Naive B cell (primary cell): ENCODE measurements at regions not wholly inside any gene's neighbourhood (a gene's known extent, or its start where the extent isn't known, plus 50 kb on each side); places are given as distances from the start of the nearest gene placed in this dataset.

Experiments
- ATAC-seq, 2 donors: fragments of 150-1000 bp; cut with Tn5 transposase; 2 replicates each; pipeline ENCODE4 v1.10.0; 2021; ENCODE audit warnings: low read depth in 2 of 2, mild to moderate bottlenecking in 2 of 2, moderate library complexity in 2 of 2
- DNase-seq: peaks from one replicate; pipeline ENCODE4 v3.0.0; 2022
- H3K27ac Mint-ChIP-seq, 6 donors: one replicate each; pipeline ENCODE4 v1.8.0; 2020 to 2022; ENCODE audit warnings: mild to moderate bottlenecking in 6 of 6, mixed read lengths in 6 of 6, moderate library complexity in 5 of 6, inconsistent platforms in 2 of 6
- H3K27me3 Mint-ChIP-seq, 3 donors: one replicate each; pipeline ENCODE4 v1.8.0; 2021 to 2022; ENCODE audit warnings: mixed read lengths in 3 of 3, mild to moderate bottlenecking in 1 of 3
- H3K36me3 Mint-ChIP-seq, 2 donors: one replicate each; pipeline ENCODE4 v1.8.0; 2020 to 2022; ENCODE audit warnings: mixed read lengths in 2 of 2, inconsistent platforms in 1 of 2, mild to moderate bottlenecking in 1 of 2
- H3K4me1 Mint-ChIP-seq, 3 donors: one replicate each; pipeline ENCODE4 v1.8.0; 2020 to 2022; ENCODE audit warnings: mixed read lengths in 3 of 3, inconsistent platforms in 1 of 3, mild to moderate bottlenecking in 1 of 3, moderate library complexity in 1 of 3
- H3K4me3 Mint-ChIP-seq, 8 donors: one replicate each; pipeline ENCODE4 v1.8.0; 2020 to 2022; ENCODE audit warnings: mild to moderate bottlenecking in 8 of 8, mixed read lengths in 8 of 8, moderate library complexity in 8 of 8, inconsistent platforms in 2 of 8
- H3K9me3 Mint-ChIP-seq, 7 donors: one replicate each; pipeline ENCODE4 v1.8.0; 2020 to 2022; ENCODE audit warnings: mixed read lengths in 7 of 7, mild to moderate bottlenecking in 5 of 7, inconsistent platforms in 2 of 7, moderate library complexity in 1 of 7

DNA sequence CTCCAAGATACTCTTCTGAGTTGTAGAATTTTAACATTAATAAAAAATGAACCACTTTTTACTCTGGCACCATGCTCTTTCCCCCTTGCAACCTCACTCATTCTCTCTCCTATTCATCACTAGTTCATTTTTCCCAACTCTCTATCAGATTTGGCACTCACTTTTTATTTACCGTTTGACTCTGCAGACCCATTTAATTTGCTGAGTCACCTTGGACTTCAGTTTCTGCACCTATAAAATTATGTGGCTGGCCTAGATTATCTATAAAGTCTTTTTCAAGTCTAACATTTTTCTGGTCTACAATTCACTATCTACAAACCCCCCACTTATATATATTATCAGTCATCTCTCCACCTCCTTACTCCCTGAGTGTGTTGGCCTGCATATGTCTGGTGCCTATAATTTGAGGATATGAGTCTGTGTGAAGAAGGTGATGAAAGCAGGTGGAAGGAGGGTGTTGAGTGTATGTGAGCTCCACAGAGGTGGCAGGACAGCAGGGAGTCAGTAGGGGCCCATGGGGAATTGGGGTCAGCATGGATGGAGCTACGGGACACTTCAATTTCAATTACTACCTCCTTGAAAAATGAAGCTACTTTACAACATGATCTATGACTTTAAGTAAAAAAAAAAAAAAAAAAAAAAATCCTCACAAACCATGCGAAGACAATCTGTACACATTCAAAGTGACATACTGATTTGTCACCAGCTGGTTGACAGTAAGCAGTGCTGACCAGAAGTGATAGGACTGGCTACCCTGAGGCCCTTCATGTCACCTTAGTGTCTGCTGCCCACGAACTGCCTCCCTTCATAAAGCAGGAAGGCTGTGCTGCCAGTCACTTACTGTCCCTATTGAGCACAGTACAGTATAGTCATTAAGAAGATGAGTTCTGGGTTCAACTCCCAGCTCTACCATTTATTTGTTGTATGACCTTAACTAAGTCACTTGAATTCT, 334.2 kb upstream of the IL12A start:
- no peaks in the 10 kb centered on the region for H3K36me3 Mint-ChIP-seq
- no peaks in the 10 kb centered on the region for H3K4me1 Mint-ChIP-seq
- DNase-seq (no peak), ATAC-seq (no peak)
- H3K9me3 Mint-ChIP-seq, result peaks cover 0 to 9% (median 2%) of the 10 kb centered on the region in 7 donors
- H3K27ac Mint-ChIP-seq, result no peak overlapping the region
- no peaks in the 10 kb centered on the region for H3K27me3 Mint-ChIP-seq
- no peak overlapping the region for H3K4me3 Mint-ChIP-seq

DNA sequence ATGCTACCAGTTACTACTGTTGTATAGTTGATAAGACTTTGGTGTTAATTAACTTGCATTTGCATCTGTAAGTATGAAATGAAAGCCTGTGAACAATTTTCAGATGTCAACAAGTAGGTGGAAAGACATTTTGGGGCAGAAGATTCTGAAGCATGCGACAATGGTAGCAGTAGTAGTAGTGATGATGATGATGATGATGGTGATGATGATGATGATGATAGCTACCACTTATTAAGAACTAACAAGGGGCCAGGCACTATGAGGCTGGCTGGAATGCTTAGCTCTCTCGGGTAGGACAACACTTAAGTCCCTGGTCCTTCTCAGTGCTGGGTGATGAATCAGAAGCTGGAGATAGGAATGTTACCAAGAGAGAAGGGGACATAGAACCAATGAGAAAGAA, 333.4 kb upstream of the IL12A start:
- no peak for ATAC-seq

DNA sequence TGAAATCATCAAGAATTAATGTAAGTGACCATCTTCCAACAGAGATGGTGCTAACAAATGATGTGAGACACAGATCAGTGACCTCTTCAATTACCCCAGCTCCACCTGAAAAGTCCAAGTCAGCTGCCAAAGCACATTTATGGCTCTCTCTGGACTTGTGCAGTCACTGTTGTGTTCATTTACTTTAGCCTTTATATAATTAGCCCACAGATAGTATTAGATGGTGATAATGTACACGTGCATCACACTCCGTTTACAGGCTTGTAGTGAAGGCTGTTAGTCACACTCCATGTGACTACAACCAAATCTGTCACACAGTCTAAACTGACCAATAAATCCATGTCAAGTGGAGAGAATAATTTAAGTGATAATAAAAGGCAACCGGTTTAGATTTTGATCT, 331.5 kb upstream of the IL12A start:
- no peak for ATAC-seq
- H3K9me3 Mint-ChIP-seq, result peaks cover 0 to 17% (median 5%) of the 10 kb centered on the region in 7 donors
- no peak overlapping the region for H3K4me3 Mint-ChIP-seq

More for the DNA sequence above, 333.4 kb upstream of the IL12A start:
- Mint-ChIP-seq H3K4me1 (no peaks in the 10 kb centered on the region), H3K4me3 (no peak overlapping the region), H3K27ac (no peak overlapping the region), H3K27me3 (no peaks in the 10 kb centered on the region), H3K9me3 (peaks cover 0 to 9% (median 2%) of the 10 kb centered on the region in 7 donors), H3K36me3 (no peaks in the 10 kb centered on the region)
- DNase-seq, result no peak

GRCh38 chr3:159657629-159658028, 331.0 kb upstream of the IL12A start:
- Mint-ChIP-seq H3K9me3 (peaks cover 0 to 19% (median 6%) of the 10 kb centered on the region in 7 donors), H3K4me3 (no peak overlapping the region), H3K36me3 (no peaks in the 10 kb centered on the region), H3K4me1 (no peaks in the 10 kb centered on the region), H3K27me3 (no peaks in the 10 kb centered on the region), H3K27ac (no peak overlapping the region)
- ATAC-seq (no peak), DNase-seq (no peak)

More for the DNA sequence above, 331.5 kb upstream of the IL12A start:
- Mint-ChIP-seq H3K4me1 (no peaks in the 10 kb centered on the region), H3K27ac (no peak overlapping the region), H3K36me3 (no peaks in the 10 kb centered on the region), H3K27me3 (no peaks in the 10 kb centered on the region)
- no peak for DNase-seq

- H3K27ac Mint-ChIP-seq, result no peak overlapping the region
- no peaks in the 10 kb centered on the region for H3K27me3 Mint-ChIP-seq
- no peak for DNase-seq
- H3K4me3 Mint-ChIP-seq, result no peak overlapping the region
- no peaks in the 10 kb centered on the region for H3K36me3 Mint-ChIP-seq
- no peaks in the 10 kb centered on the region for H3K4me1 Mint-ChIP-seq
- H3K9me3 Mint-ChIP-seq, result peaks cover 0 to 20% (median 6%) of the 10 kb centered on the region in 7 donors
- ATAC-seq, result no peak
Measured at GRCh38 chr3:159660326-159660725, 328.3 kb upstream of the IL12A start.

DNA sequence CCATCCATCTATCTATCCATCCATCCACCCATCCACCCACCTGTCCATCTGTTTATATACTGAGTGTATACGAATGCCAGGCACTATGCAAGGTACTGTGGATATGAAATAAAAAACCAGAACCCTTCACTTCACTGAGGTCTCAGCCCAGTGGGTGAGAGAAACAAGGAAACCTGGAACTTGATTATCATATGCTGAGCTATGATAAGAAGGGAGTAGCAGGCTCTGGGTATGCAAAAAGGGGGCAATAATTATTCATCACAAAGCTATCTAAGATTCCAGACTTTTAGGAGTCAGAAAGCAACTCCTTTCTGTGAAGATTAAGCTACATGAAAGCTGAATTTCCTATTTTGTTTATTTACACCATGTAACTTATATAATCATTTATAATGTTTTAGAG, 327.7 kb upstream of the IL12A start:
- ATAC-seq (no peak), DNase-seq (no peak)
- Mint-ChIP-seq H3K4me3 (no peak overlapping the region), H3K36me3 (no peaks in the 10 kb centered on the region), H3K4me1 (no peaks in the 10 kb centered on the region), H3K9me3 (peaks cover 0 to 20% (median 6%) of the 10 kb centered on the region in 7 donors), H3K27ac (no peak overlapping the region), H3K27me3 (no peaks in the 10 kb centered on the region)

- Mint-ChIP-seq H3K27me3 (no peaks in the 10 kb centered on the region), H3K4me1 (no peaks in the 10 kb centered on the region), H3K27ac (no peak overlapping the region), H3K9me3 (peaks cover 0 to 20% (median 6%) of the 10 kb centered on the region in 7 donors), H3K4me3 (no peak overlapping the region), H3K36me3 (no peaks in the 10 kb centered on the region)
- ATAC-seq (no peak), DNase-seq (no peak)
Measured at GRCh38 chr3:159662549-159662948, 326.1 kb upstream of the IL12A start.

- Mint-ChIP-seq H3K27ac (no peak overlapping the region), H3K9me3 (peaks cover 0 to 20% (median 6%) of the 10 kb centered on the region in 7 donors), H3K4me3 (no peak overlapping the region), H3K4me1 (no peaks in the 10 kb centered on the region), H3K27me3 (no peaks in the 10 kb centered on the region), H3K36me3 (no peaks in the 10 kb centered on the region)
- DNase-seq (no peak), ATAC-seq (no peak)
Measured at GRCh38 chr3:159664006-159664405, 324.6 kb upstream of the IL12A start.

GRCh38 chr3:159664653-159665052, 324.0 kb upstream of the IL12A start:
- no peak overlapping the region for H3K4me3 Mint-ChIP-seq
- no peak for ATAC-seq
- no peaks in the 10 kb centered on the region for H3K4me1 Mint-ChIP-seq

GRCh38 chr3:159667261-159667660, 321.4 kb upstream of the IL12A start:
- Mint-ChIP-seq H3K27ac (no peak overlapping the region), H3K36me3 (no peaks in the 10 kb centered on the region), H3K9me3 (peaks cover 0 to 9% (median under 1%) of the 10 kb centered on the region in 7 donors), H3K4me3 (no peak overlapping the region), H3K27me3 (no peaks in the 10 kb centered on the region), H3K4me1 (no peaks in the 10 kb centered on the region)
- DNase-seq, result no peak
- no peak for ATAC-seq

More at GRCh38 chr3:159664653-159665052, 324.0 kb upstream of the IL12A start:
- Mint-ChIP-seq H3K36me3 (no peaks in the 10 kb centered on the region), H3K27ac (no peak overlapping the region), H3K9me3 (peaks cover 0 to 20% (median 6%) of the 10 kb centered on the region in 7 donors), H3K27me3 (no peaks in the 10 kb centered on the region)
- DNase-seq, result no peak

- H3K4me3 Mint-ChIP-seq, result no peak overlapping the region
- ATAC-seq (no peak), DNase-seq (no peak)
- no peaks in the 10 kb centered on the region for H3K9me3 Mint-ChIP-seq
- no peaks in the 10 kb centered on the region for H3K4me1 Mint-ChIP-seq
- no peaks in the 10 kb centered on the region for H3K27me3 Mint-ChIP-seq
- H3K36me3 Mint-ChIP-seq, result no peaks in the 10 kb centered on the region
- no peak overlapping the region for H3K27ac Mint-ChIP-seq
Measured at GRCh38 chr3:159668461-159668860, 320.2 kb upstream of the IL12A start.

DNA sequence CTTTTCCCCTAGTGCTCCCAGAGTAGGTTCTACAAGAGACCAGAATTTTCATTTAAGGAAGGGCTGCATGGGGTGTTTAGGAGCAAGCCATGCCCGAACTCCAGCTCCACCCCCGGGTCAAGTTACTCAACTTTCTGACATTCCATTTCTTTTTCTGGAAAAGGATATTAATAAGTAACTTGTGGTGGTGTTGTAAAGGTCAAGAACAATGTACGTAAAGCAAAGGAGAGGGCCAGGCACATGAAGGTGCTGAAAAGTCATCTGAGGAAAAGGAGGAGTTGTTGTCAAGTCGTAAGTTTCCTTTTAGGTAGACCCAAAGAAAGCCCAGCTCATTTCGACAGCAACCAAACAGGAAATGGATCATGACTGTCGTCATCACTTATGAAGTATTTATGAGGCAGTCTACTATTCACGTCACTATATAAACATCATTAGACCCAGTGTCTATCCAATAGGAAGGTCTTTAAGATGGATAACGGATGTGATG, 319.6 kb upstream of the IL12A start:
- Mint-ChIP-seq H3K9me3 (no peaks in the 10 kb centered on the region), H3K36me3 (no peaks in the 10 kb centered on the region), H3K27ac (no peak overlapping the region), H3K27me3 (no peaks in the 10 kb centered on the region), H3K4me1 (no peaks in the 10 kb centered on the region), H3K4me3 (no peak overlapping the region)
- ATAC-seq (no peak), DNase-seq (no peak)

DNA sequence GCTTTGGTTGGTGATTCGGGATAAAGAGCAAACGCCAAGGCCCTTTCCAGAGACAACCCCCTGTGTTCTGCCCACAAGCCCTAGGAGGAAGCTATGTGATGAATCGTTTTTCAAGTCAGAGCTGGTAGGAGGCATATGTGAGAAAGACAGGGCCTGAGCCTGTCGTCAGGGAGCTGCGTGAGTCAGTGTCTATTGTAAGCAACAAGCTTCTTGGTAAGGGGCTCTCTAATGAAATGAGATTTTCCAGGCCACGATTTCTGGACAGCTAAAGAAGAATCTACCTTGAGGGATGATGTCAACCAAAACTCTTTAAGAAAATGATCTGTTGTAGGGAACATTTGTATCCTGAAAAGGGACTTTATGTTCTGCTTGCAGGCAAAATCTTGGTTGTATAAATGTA, 318.9 kb upstream of the IL12A start:
- H3K4me3 Mint-ChIP-seq, result no peak overlapping the region
- no peaks in the 10 kb centered on the region for H3K9me3 Mint-ChIP-seq
- no peak for ATAC-seq
- no peak overlapping the region for H3K27ac Mint-ChIP-seq
- no peaks in the 10 kb centered on the region for H3K36me3 Mint-ChIP-seq
- H3K27me3 Mint-ChIP-seq, result no peaks in the 10 kb centered on the region
- no peaks in the 10 kb centered on the region for H3K4me1 Mint-ChIP-seq
- no peak for DNase-seq
